ENCODE measurements at regions not wholly inside any gene's neighbourhood (a gene's known extent, or its start where the extent isn't known, plus 50 kb on each side); places are given as distances from the start of the nearest gene placed in this dataset.

DNA sequence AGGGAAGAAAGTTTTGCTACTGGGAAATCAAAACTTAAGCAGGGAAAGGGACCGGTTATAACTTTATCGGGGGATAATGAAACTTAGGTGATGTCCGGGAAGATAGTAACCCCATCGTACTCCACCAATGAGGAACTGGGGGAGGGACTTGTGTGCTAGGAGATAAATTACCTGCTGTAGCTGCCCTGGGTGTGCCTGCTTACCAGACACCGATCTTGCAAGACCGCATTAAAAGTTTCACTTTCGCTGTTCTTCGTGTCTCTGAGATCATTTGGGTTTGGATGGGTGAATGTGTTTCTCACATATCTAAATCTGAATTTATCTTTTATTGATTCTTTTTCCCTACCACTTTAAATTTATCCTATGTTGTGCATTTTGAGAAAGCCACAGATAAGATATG, 381.4 kb downstream of the SLITRK6 start:
- TF ChIP-seq GATA2 (IDR thresholded peaks at IDR 0.05; ENCODE audit: low read depth, low read length) = no peak
- no peak for TF ChIP-seq GATA3 (IDR thresholded peaks at IDR 0.05; ENCODE audit: low read depth, low read length)
